ENCODE measurements at regions not wholly inside any gene's neighbourhood (a gene's known extent, or its start where the extent isn't known, plus 50 kb on each side); places are given as distances from the start of the nearest gene placed in this dataset.

- TF ChIP-seq ZNF462 (CRISPR knock-in tag; IDR thresholded peaks at IDR 0.05) (no peak), STAT1 (IDR thresholded peaks at IDR 0.05; ENCODE audit: unreplicated experiment) (no peak), POLR2AphosphoS5 (IDR thresholded peaks at IDR 0.05; ENCODE audit: low read depth) (no peak), CTCF (conservative IDR thresholded peaks at IDR 0.05; ENCODE audit: low read depth in 2 of 2) (no peak), ZNF114 (CRISPR knock-in tag; IDR thresholded peaks at IDR 0.05) (no peak)
- TF ChIP-seq, protein P1, sequence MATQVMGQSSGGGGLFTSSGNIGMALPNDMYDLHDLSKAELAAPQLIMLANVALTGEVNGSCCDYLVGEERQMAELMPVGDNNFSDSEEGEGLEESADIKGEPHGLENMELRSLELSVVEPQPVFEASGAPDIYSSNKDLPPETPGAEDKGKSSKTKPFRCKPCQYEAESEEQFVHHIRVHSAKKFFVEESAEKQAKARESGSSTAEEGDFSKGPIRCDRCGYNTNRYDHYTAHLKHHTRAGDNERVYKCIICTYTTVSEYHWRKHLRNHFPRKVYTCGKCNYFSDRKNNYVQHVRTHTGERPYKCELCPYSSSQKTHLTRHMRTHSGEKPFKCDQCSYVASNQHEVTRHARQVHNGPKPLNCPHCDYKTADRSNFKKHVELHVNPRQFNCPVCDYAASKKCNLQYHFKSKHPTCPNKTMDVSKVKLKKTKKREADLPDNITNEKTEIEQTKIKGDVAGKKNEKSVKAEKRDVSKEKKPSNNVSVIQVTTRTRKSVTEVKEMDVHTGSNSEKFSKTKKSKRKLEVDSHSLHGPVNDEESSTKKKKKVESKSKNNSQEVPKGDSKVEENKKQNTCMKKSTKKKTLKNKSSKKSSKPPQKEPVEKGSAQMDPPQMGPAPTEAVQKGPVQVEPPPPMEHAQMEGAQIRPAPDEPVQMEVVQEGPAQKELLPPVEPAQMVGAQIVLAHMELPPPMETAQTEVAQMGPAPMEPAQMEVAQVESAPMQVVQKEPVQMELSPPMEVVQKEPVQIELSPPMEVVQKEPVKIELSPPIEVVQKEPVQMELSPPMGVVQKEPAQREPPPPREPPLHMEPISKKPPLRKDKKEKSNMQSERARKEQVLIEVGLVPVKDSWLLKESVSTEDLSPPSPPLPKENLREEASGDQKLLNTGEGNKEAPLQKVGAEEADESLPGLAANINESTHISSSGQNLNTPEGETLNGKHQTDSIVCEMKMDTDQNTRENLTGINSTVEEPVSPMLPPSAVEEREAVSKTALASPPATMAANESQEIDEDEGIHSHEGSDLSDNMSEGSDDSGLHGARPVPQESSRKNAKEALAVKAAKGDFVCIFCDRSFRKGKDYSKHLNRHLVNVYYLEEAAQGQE (IDR thresholded peaks at IDR 0.05; ENCODE audit: unreplicated experiment): no peak
Observed at GRCh38 chrX:63503541-63503940, 152.4 kb upstream of the SPIN4 start (continued).

Data from GM23338 (cell line).